ENCODE measurements at regions not wholly inside any gene's neighbourhood (a gene's known extent, or its start where the extent isn't known, plus 50 kb on each side); places are given as distances from the start of the nearest gene placed in this dataset.

DNA sequence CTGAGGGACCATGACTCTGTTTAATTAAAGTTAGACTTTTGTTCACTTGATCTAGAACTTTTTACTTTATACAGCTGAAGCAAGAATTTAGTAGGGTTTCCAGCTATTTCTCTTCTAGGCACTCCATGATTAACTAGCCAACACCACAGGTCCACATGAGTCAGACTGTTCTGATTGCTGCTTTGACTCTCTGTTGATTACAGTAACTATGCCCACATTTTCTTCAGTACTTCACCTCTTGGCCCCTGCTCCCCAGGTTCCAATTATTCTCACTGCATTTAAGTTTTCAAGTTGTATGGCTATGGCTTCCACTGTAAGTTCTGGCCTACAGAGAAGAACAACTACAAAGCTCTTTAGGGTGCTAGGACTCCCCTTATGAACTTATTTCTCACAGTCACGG lies 737.2 kb upstream of the IGFBP3 start:
- no peak for ATAC-seq (ENCODE audit: low read depth)
- Histone ChIP-seq H3K14ac (replicated peaks; ENCODE audit: low read depth, low read length) (no peak overlapping the region), H2BK20ac (ENCODE audit: low read depth, low read length) (no peak overlapping the region), H2BK5ac (ENCODE audit: low read depth, low read length, poor library complexity, severe bottlenecking) (no peak overlapping the region), H2AK9ac (replicated peaks; ENCODE audit: low read depth, low read length, poor library complexity) (no peak overlapping the region), H4K20me1 (ENCODE audit: insufficient read depth, low read length) (no peaks in the 10 kb centered on the region), H3K9ac (ENCODE audit: low read depth, low read length) (no peak overlapping the region), H3K4me1 (ENCODE audit: control insufficient read depth, insufficient read depth, low read length) (no peaks in the 10 kb centered on the region), H2BK15ac (ENCODE audit: low read depth, low read length) (no peak overlapping the region), H3K27ac (ENCODE audit: insufficient read depth, low read length) (no peak overlapping the region), H3K23ac (ENCODE audit: low read depth, low read length) (no peak overlapping the region), H3K56ac (ENCODE audit: extremely low read depth, insufficient read depth, low read length) (no peak overlapping the region), H3K18ac (ENCODE audit: low read depth, low read length) (no peak overlapping the region), H2AFZ (replicated peaks; ENCODE audit: low read length, poor library complexity) (no peak overlapping the region), H3K27me3 (ENCODE audit: control insufficient read depth, insufficient read depth, low read length) (no peaks in the 10 kb centered on the region; the same call in 1 of the 2 replicates), H4K91ac (ENCODE audit: insufficient read depth, low read depth, low read length) (no peak overlapping the region), H4K8ac (ENCODE audit: low read depth in 2 of 2, low read length in 2 of 2) (no peak overlapping the region), H3K4me2 (ENCODE audit: low read depth, low read length) (no peak overlapping the region), H3K36me3 (ENCODE audit: control insufficient read depth, insufficient read depth, low read length) (no peaks in the 10 kb centered on the region), H3K79me1 (ENCODE audit: low read depth in 1 of 2, low read length in 2 of 2) (no peaks in the 10 kb centered on the region), H2AK5ac (ENCODE audit: low read depth, low read length) (no peak overlapping the region), H4K5ac (ENCODE audit: low read depth, low read length) (no peak overlapping the region), H2BK120ac (ENCODE audit: low read depth, low read length) (no peak overlapping the region), H3K4me3 (ENCODE audit: insufficient read depth, low read depth, low read length) (no peak overlapping the region), H3K9me1 (ENCODE audit: insufficient read depth, low read length) (no peaks in the 10 kb centered on the region; the same call in 1 of the 2 replicates), H3K4ac (ENCODE audit: low read depth, low read length) (no peak overlapping the region), H3K9me3 (ENCODE audit: control insufficient read depth, insufficient read depth, low read length) (no peaks in the 10 kb centered on the region)
- in situ Hi-C loops (cut with MboI; ENCODE audit: low sequenced_read_pairs) (no loop called here), intact Hi-C loops (cut with micrococcal nuclease) (no loop called here), dilution Hi-C loops (cut with HindIII; ENCODE audit: low sequenced_read_pairs, unreplicated experiment) (no loop called here)
- no TSS peak for BruUV-seq (replicated peaks)
- ChIA-PET POLR2A (ENCODE audit: unreplicated experiment) (no interaction called here), CTCF (no interaction called here)
- no CpG with 5 or more reads among the region's 1 CpG for WGBS, 2 experiments (ENCODE audit: extremely low coverage in 2 of 2, insufficient read length in 1 of 2)
- TF ChIP-seq MAZ (IDR thresholded peaks at IDR 0.05; ENCODE audit: borderline replicate concordance, low read depth, low read length), result no peak
- TF ChIP-seq CHD1 (IDR thresholded peaks at IDR 0.05; ENCODE audit: low read depth, low read length), result no peak
- TF ChIP-seq MAFK (IDR thresholded peaks at IDR 0.05; ENCODE audit: low read depth, low read length), result no peak
- TF ChIP-seq, protein P1, sequence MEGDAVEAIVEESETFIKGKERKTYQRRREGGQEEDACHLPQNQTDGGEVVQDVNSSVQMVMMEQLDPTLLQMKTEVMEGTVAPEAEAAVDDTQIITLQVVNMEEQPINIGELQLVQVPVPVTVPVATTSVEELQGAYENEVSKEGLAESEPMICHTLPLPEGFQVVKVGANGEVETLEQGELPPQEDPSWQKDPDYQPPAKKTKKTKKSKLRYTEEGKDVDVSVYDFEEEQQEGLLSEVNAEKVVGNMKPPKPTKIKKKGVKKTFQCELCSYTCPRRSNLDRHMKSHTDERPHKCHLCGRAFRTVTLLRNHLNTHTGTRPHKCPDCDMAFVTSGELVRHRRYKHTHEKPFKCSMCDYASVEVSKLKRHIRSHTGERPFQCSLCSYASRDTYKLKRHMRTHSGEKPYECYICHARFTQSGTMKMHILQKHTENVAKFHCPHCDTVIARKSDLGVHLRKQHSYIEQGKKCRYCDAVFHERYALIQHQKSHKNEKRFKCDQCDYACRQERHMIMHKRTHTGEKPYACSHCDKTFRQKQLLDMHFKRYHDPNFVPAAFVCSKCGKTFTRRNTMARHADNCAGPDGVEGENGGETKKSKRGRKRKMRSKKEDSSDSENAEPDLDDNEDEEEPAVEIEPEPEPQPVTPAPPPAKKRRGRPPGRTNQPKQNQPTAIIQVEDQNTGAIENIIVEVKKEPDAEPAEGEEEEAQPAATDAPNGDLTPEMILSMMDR (conservative IDR thresholded peaks at IDR 0.05; ENCODE audit: low read depth, low read length), result no peak
- TF ChIP-seq, protein P2, sequence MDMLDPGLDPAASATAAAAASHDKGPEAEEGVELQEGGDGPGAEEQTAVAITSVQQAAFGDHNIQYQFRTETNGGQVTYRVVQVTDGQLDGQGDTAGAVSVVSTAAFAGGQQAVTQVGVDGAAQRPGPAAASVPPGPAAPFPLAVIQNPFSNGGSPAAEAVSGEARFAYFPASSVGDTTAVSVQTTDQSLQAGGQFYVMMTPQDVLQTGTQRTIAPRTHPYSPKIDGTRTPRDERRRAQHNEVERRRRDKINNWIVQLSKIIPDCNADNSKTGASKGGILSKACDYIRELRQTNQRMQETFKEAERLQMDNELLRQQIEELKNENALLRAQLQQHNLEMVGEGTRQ (IDR thresholded peaks at IDR 0.05; ENCODE audit: low read depth, low read length), result no peak
- TF ChIP-seq NFE2L2 (IDR thresholded peaks at IDR 0.05; ENCODE audit: low read depth, low read length), result no peak
- TF ChIP-seq BHLHE40 (IDR thresholded peaks at IDR 0.05; ENCODE audit: low read depth, low read length), result no peak
- no peak for TF ChIP-seq RCOR1 (IDR thresholded peaks at IDR 0.05; ENCODE audit: insufficient replicate concordance, low read length)
- no peak for TF ChIP-seq RFX5 (IDR thresholded peaks at IDR 0.05; ENCODE audit: low read depth, low read length)
- TF ChIP-seq, protein P3, sequence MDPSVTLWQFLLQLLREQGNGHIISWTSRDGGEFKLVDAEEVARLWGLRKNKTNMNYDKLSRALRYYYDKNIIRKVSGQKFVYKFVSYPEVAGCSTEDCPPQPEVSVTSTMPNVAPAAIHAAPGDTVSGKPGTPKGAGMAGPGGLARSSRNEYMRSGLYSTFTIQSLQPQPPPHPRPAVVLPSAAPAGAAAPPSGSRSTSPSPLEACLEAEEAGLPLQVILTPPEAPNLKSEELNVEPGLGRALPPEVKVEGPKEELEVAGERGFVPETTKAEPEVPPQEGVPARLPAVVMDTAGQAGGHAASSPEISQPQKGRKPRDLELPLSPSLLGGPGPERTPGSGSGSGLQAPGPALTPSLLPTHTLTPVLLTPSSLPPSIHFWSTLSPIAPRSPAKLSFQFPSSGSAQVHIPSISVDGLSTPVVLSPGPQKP (IDR thresholded peaks at IDR 0.05; ENCODE audit: borderline replicate concordance, low read depth, low read length), result no peak
- no peak for TF ChIP-seq SMC3 (IDR thresholded peaks at IDR 0.05; ENCODE audit: low read depth, low read length)
- no peak for TF ChIP-seq RAD21 (IDR thresholded peaks at IDR 0.05; ENCODE audit: low read length)
- no peak for TF ChIP-seq CEBPB (IDR thresholded peaks at IDR 0.05; ENCODE audit: low read depth, low read length)
- DNase-seq, result no peak

Measured in IMR-90 (cell line).